HEK293T (cell line): ENCODE measurements at regions not wholly inside any gene's neighbourhood (a gene's known extent, or its start where the extent isn't known, plus 50 kb on each side); places are given as distances from the start of the nearest gene placed in this dataset.

ENCODE experiments used
- BHLHE40 ChIP-seq: fragments of 450-650 bp; IDR thresholded peaks from 2 replicates; pipeline ENCODE4 v1.6.1; 2016; ENCODE audit warnings: mild to moderate bottlenecking, moderate library complexity, borderline replicate concordance
- CTBP1 ChIP-seq: fragments of 450-650 bp; IDR thresholded peaks from 2 replicates; pipeline ENCODE4 v1.6.1; 2016; ENCODE audit warnings: borderline replicate concordance
- ELF4 ChIP-seq: fragments of 450-650 bp; IDR thresholded peaks from 2 replicates; pipeline ENCODE4 v1.6.1; 2017; ENCODE audit warnings: antibody characterized with exemption
- FOXA1 ChIP-seq: fragments of 450-650 bp; IDR thresholded peaks from 2 replicates; pipeline ENCODE4 v1.6.1; 2016; ENCODE audit warnings: mild to moderate bottlenecking
- FOXK2 ChIP-seq: fragments of 450-650 bp; IDR thresholded peaks from 2 replicates; pipeline ENCODE4 v1.6.1; 2016; ENCODE audit warnings: mild to moderate bottlenecking
- FOXM1 ChIP-seq: fragments of 450-650 bp; IDR thresholded peaks from 2 replicates; pipeline ENCODE4 v1.6.1; 2017; ENCODE audit warnings: mild to moderate bottlenecking, borderline replicate concordance
- LEF1 ChIP-seq: fragments of 450-650 bp; IDR thresholded peaks from 2 replicates; pipeline ENCODE4 v1.6.1; 2017; ENCODE audit warnings: mild to moderate bottlenecking, borderline replicate concordance
- NFRKB ChIP-seq: fragments of 450-650 bp; IDR thresholded peaks from 2 replicates; pipeline ENCODE4 v1.6.1; 2016; ENCODE audit warnings: mild to moderate bottlenecking, moderate library complexity
- SP1 ChIP-seq: fragments of 450-650 bp; IDR thresholded peaks from 2 replicates; pipeline ENCODE4 v1.6.1; 2017
- SUZ12 ChIP-seq: fragments of 450-650 bp; IDR thresholded peaks from 2 replicates; pipeline ENCODE4 v1.6.1; 2016; ENCODE audit warnings: mild to moderate bottlenecking
- TARDBP ChIP-seq: fragments of 450-650 bp; IDR thresholded peaks from 2 replicates; pipeline ENCODE4 v1.6.1; 2016
- ZNF384 ChIP-seq: fragments of 450-650 bp; IDR thresholded peaks from 2 replicates; pipeline ENCODE4 v1.6.1; 2016
- TF ChIP-seq, protein P1 (sequence below): fragments of 450-650 bp; IDR thresholded peaks from 2 replicates; pipeline ENCODE4 v1.6.1; 2016

DNA sequence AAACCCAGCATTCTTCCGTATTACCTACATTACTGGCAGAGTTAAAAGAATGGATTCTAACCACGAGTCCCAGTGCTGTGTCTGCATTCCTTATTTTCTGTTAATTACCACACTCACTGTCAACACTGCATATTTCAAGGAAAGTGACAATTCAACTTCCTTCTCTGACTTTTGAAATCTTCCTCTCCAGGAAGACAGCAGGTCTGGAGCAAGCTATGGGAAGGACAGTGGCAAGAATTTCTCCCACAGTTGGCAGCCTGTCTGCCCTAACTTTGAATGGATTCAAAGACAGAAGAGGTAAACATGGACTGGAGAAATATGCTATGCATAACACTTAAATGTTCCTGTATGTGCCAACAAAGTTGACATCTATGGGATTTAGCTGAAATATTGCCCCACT is 700.5 kb upstream of the CHAC2 start:
- TF ChIP-seq ZNF384 (no peak), SP1 (no peak), NFRKB (no peak), CTBP1 (no peak), FOXM1 (no peak), LEF1 (no peak), ELF4 (no peak), BHLHE40 (no peak), SUZ12 (no peak), FOXA1 (no peak), TARDBP (no peak), FOXK2 (no peak)
- TF ChIP-seq, protein P1, sequence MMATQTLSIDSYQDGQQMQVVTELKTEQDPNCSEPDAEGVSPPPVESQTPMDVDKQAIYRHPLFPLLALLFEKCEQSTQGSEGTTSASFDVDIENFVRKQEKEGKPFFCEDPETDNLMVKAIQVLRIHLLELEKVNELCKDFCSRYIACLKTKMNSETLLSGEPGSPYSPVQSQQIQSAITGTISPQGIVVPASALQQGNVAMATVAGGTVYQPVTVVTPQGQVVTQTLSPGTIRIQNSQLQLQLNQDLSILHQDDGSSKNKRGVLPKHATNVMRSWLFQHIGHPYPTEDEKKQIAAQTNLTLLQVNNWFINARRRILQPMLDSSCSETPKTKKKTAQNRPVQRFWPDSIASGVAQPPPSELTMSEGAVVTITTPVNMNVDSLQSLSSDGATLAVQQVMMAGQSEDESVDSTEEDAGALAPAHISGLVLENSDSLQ: no peak
